ENCODE measurements at regions not wholly inside any gene's neighbourhood (a gene's known extent, or its start where the extent isn't known, plus 50 kb on each side); places are given as distances from the start of the nearest gene placed in this dataset.

- no peak for TF ChIP-seq POLR2A (IDR thresholded peaks at IDR 0.05; ENCODE audit: low read depth, low read length)
- no peak for TF ChIP-seq WRNIP1 (IDR thresholded peaks at IDR 0.05; ENCODE audit: borderline replicate concordance, low read depth, low read length)
- TF ChIP-seq KAT2A (conservative IDR thresholded peaks at IDR 0.05; ENCODE audit: control insufficient read depth, low read depth, low read length): no peak
- TF ChIP-seq MXI1 (IDR thresholded peaks at IDR 0.05; ENCODE audit: low read depth, low read length): no peak
- TF ChIP-seq EZH2 (IDR thresholded peaks at IDR 0.05; ENCODE audit: borderline replicate concordance, control insufficient read depth, low read depth, low read length): no peak
- no peak for TF ChIP-seq SMC3 (IDR thresholded peaks at IDR 0.05; ENCODE audit: borderline replicate concordance, low read length)
- TF ChIP-seq POLR2AphosphoS5 (IDR thresholded peaks at IDR 0.05; ENCODE audit: low read length): no peak
- no peak for TF ChIP-seq CTCF (IDR thresholded peaks at IDR 0.05 in 2 of 3, conservative IDR thresholded peaks at IDR 0.05 in 1 of 3; ENCODE audit: control insufficient read depth in 2 of 3, extremely low read depth in 1 of 3, insufficient read depth in 1 of 3, low read depth in 3 of 3, low read length in 3 of 3)
- TF ChIP-seq SRF (IDR thresholded peaks at IDR 0.05; ENCODE audit: low read depth in 2 of 2, low read length in 2 of 2): no peak
- TF ChIP-seq FOXM1 (IDR thresholded peaks at IDR 0.05; ENCODE audit: low read depth, low read length): no peak
Observed at GRCh38 chr3:110710156-110710555, 361.5 kb upstream of the NECTIN3 start.

Data from GM12878 (cell line).